MM.1S (cell line): ENCODE measurements at regions not wholly inside any gene's neighbourhood (a gene's known extent, or its start where the extent isn't known, plus 50 kb on each side); places are given as distances from the start of the nearest gene placed in this dataset.

Experiments used
- DNase-seq: peaks from one replicate; pipeline ENCODE4 v3.0.0-alpha.2; 2015
- H2AFZ ChIP-seq: fragments of 300-600 bp; sonication (generic); 2 replicates; pipeline ENCODE4 v1.6.0; 2016; ENCODE audit warnings: antibody characterized with exemption, low read length
- H3F3A ChIP-seq: fragments of 300-600 bp; sonication (generic); 2 replicates; pipeline ENCODE4 v1.6.1; 2016; ENCODE audit warnings: mild to moderate bottlenecking, antibody characterized with exemption, low read length, moderate library complexity, mixed read lengths; ENCODE audit not compliant: insufficient read depth
- H3K27ac ChIP-seq: fragments of 300-600 bp; sonication (generic); 2 replicates; pipeline ENCODE4 v1.5.1; 2016; ENCODE audit warnings: mild to moderate bottlenecking, low read length
- H3K27me3 ChIP-seq: fragments of 300-600 bp; sonication (generic); replicated peaks from 2 replicates; pipeline ENCODE4 v1.6.0; 2016; ENCODE audit warnings: low read length; ENCODE audit not compliant: insufficient read depth
- H3K36me3 ChIP-seq: fragments of 300-600 bp; sonication (generic); replicated peaks from 2 replicates; pipeline ENCODE4 v1.6.1; 2016; ENCODE audit warnings: mild to moderate bottlenecking, low read length, mixed read lengths; ENCODE audit not compliant: insufficient read depth
- H3K4me1 ChIP-seq: fragments of 300-600 bp; sonication (generic); 2 replicates; pipeline ENCODE4 v1.6.1; 2016; ENCODE audit warnings: low read length, mixed read lengths
- H3K4me2 ChIP-seq: fragments of 300-600 bp; sonication (generic); 2 replicates; pipeline ENCODE4 v1.6.0; 2016; ENCODE audit warnings: low read depth, low read length
- H3K4me3 ChIP-seq: fragments of 300-600 bp; sonication (generic); 2 replicates; pipeline ENCODE4 v1.5.1; 2016; ENCODE audit warnings: low read length, mixed read lengths
- H3K79me2 ChIP-seq: fragments of 300-600 bp; sonication (generic); 2 replicates; pipeline ENCODE4 v1.6.1; 2016; ENCODE audit warnings: mixed run types, low read length, mixed read lengths
- H3K9ac ChIP-seq: fragments of 300-600 bp; sonication (generic); 2 replicates; pipeline ENCODE4 v1.6.1; 2016; ENCODE audit warnings: low read length, mixed read lengths
- H3K9me2 ChIP-seq: fragments of 300-600 bp; sonication (generic); replicated peaks from 2 replicates; pipeline ENCODE4 v1.6.1; 2016; ENCODE audit warnings: mild to moderate bottlenecking, low read length, mixed read lengths; ENCODE audit not compliant: insufficient read depth
- H3K9me3 ChIP-seq: fragments of 300-600 bp; sonication (generic); replicated peaks from 2 replicates; pipeline ENCODE4 v1.6.1; 2016; ENCODE audit warnings: mild to moderate bottlenecking, low read length, mixed read lengths; ENCODE audit not compliant: insufficient read depth
- H4K20me1 ChIP-seq: fragments of 300-600 bp; sonication (generic); 2 replicates; pipeline ENCODE4 v1.6.1; 2016; ENCODE audit warnings: mild to moderate bottlenecking, low read length, moderate library complexity, mixed read lengths; ENCODE audit not compliant: insufficient read depth
- EZH2 ChIP-seq: fragments of 300-600 bp; sonication (generic); optimal IDR thresholded peaks from 2 replicates; pipeline ENCODE3; 2017; ENCODE audit warnings: low read depth, mild to moderate bottlenecking, antibody characterized with exemption, low read length, mixed read lengths
- EZH2phosphoT487 ChIP-seq: fragments of 300-600 bp; sonication (generic); IDR thresholded peaks from 2 replicates; pipeline ENCODE4 v1.6.1; 2018; ENCODE audit warnings: antibody characterized with exemption, low read length
- TF ChIP-seq, protein P1 (sequence below): fragments of 300-600 bp; sonication (generic); IDR thresholded peaks from 2 replicates; pipeline ENCODE4 v1.5.1; 2016; ENCODE audit warnings: antibody characterized with exemption, low read length, mixed read lengths

- no peaks in the 10 kb centered on the region for H3K27me3 ChIP-seq
- H3K9ac ChIP-seq = no peak overlapping the region
- H3K4me1 ChIP-seq = no peaks in the 10 kb centered on the region
- no peaks in the 10 kb centered on the region for H3F3A ChIP-seq
- H2AFZ ChIP-seq = no peak overlapping the region
- no peak overlapping the region for H3K4me3 ChIP-seq
- TF ChIP-seq, protein P1, sequence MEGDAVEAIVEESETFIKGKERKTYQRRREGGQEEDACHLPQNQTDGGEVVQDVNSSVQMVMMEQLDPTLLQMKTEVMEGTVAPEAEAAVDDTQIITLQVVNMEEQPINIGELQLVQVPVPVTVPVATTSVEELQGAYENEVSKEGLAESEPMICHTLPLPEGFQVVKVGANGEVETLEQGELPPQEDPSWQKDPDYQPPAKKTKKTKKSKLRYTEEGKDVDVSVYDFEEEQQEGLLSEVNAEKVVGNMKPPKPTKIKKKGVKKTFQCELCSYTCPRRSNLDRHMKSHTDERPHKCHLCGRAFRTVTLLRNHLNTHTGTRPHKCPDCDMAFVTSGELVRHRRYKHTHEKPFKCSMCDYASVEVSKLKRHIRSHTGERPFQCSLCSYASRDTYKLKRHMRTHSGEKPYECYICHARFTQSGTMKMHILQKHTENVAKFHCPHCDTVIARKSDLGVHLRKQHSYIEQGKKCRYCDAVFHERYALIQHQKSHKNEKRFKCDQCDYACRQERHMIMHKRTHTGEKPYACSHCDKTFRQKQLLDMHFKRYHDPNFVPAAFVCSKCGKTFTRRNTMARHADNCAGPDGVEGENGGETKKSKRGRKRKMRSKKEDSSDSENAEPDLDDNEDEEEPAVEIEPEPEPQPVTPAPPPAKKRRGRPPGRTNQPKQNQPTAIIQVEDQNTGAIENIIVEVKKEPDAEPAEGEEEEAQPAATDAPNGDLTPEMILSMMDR = no peak
- no peak for TF ChIP-seq EZH2
- TF ChIP-seq EZH2phosphoT487 = no peak
- no peak for DNase-seq
- H3K4me2 ChIP-seq = no peak overlapping the region
- H3K79me2 ChIP-seq = no peaks in the 10 kb centered on the region
- no peaks in the 10 kb centered on the region for H3K36me3 ChIP-seq
- H4K20me1 ChIP-seq = no peaks in the 10 kb centered on the region
- H3K27ac ChIP-seq = no peak overlapping the region
- no peaks in the 10 kb centered on the region for H3K9me3 ChIP-seq
- H3K9me2 ChIP-seq = no peaks in the 10 kb centered on the region
Measured at GRCh38 chr1:216823731-216824130, 100.5 kb upstream of the ESRRG start.

DNA sequence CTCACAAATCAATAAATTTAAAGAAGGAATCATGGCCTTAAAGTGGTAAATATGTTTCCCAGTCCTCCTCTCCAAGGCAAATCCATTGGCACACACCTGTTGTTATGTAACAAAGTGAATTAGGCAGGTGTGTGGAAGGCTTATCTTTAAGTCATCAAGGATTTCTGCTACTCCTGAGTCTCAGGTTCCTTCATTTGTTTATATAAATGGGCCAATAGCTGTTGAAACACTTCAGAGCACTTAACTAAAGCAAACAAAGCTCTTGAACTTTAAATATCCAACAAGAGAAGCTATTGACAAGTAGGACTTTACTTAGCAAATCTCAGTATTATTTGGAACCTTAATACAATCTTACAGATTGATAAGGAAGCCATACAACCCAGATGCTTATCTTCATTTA lies 99.3 kb upstream of the ESRRG start:
- Histone ChIP-seq H4K20me1 (no peaks in the 10 kb centered on the region), H3K9me3 (no peaks in the 10 kb centered on the region), H3K9me2 (no peaks in the 10 kb centered on the region), H3K9ac (no peak overlapping the region), H2AFZ (no peak overlapping the region), H3K4me3 (no peak overlapping the region), H3K4me2 (no peak overlapping the region), H3K27ac (no peak overlapping the region), H3K27me3 (no peaks in the 10 kb centered on the region), H3F3A (no peaks in the 10 kb centered on the region), H3K4me1 (no peaks in the 10 kb centered on the region), H3K79me2 (no peaks in the 10 kb centered on the region), H3K36me3 (no peaks in the 10 kb centered on the region)
- DNase-seq = no peak
- no peak for TF ChIP-seq EZH2
- no peak for TF ChIP-seq EZH2phosphoT487
- TF ChIP-seq, protein P1 = no peak

- Histone ChIP-seq H3K36me3 (no peaks in the 10 kb centered on the region), H3K4me2 (no peak overlapping the region), H3K79me2 (no peaks in the 10 kb centered on the region), H3K27ac (no peak overlapping the region), H3F3A (no peaks in the 10 kb centered on the region), H3K9me2 (no peaks in the 10 kb centered on the region), H2AFZ (no peak overlapping the region), H3K27me3 (no peaks in the 10 kb centered on the region), H3K9me3 (no peaks in the 10 kb centered on the region), H3K9ac (no peak overlapping the region), H3K4me1 (no peaks in the 10 kb centered on the region), H3K4me3 (no peak overlapping the region), H4K20me1 (no peaks in the 10 kb centered on the region)
- DNase-seq = no peak
- TF ChIP-seq EZH2 (no peak), EZH2phosphoT487 (no peak)
- TF ChIP-seq, protein P1 = no peak
Measured at GRCh38 chr1:216820345-216820744, 97.1 kb upstream of the ESRRG start.
